ENCODE measurements at regions not wholly inside any gene's neighbourhood (a gene's known extent, or its start where the extent isn't known, plus 50 kb on each side); places are given as distances from the start of the nearest gene placed in this dataset.

DNA sequence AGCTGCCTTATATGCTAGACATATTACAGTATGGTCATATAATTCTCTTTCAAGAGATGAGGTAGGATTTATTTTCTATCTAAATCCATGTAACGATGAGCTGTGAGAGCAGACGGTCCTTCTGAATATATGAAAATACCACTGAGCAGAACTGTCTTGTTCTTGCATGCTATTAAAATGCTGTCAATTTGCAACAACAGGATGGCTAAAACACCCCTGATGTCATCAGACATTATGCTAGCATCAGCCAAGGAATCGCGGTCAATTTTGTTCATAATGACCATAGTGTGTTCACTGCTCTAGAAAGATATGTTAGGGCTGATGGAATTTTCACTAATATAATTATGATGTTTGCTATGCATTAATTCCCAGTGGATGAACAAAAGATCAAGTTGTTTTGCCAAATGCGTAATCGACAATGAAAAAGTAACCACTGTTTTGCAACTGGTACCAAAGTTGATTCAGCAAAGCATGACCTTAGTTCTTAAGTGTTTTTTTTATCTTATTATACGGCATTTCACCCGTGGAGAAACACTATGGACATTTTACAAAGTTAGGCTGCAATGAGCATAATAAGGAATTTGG, 765.4 kb upstream of the NR2F2 start:
- TF ChIP-seq, protein P1, sequence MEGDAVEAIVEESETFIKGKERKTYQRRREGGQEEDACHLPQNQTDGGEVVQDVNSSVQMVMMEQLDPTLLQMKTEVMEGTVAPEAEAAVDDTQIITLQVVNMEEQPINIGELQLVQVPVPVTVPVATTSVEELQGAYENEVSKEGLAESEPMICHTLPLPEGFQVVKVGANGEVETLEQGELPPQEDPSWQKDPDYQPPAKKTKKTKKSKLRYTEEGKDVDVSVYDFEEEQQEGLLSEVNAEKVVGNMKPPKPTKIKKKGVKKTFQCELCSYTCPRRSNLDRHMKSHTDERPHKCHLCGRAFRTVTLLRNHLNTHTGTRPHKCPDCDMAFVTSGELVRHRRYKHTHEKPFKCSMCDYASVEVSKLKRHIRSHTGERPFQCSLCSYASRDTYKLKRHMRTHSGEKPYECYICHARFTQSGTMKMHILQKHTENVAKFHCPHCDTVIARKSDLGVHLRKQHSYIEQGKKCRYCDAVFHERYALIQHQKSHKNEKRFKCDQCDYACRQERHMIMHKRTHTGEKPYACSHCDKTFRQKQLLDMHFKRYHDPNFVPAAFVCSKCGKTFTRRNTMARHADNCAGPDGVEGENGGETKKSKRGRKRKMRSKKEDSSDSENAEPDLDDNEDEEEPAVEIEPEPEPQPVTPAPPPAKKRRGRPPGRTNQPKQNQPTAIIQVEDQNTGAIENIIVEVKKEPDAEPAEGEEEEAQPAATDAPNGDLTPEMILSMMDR (IDR thresholded peaks at IDR 0.05; ENCODE audit: borderline replicate concordance, extremely low read depth, low read length, poor library complexity, severe bottlenecking) = no peak
- TF ChIP-seq EZH2 (IDR thresholded peaks at IDR 0.05; ENCODE audit: borderline replicate concordance, low read depth, low read length, severe bottlenecking) = no peak
